CD4-positive, alpha-beta T cell treated with Interferon gamma for 1 hour (primary cell): ENCODE measurements at regions not wholly inside any gene's neighbourhood (a gene's known extent, or its start where the extent isn't known, plus 50 kb on each side); places are given as distances from the start of the nearest gene placed in this dataset.

Experiments used
- DNase-seq: peaks from one replicate; pipeline ENCODE4 v3.0.0-alpha.2; 2020

DNA sequence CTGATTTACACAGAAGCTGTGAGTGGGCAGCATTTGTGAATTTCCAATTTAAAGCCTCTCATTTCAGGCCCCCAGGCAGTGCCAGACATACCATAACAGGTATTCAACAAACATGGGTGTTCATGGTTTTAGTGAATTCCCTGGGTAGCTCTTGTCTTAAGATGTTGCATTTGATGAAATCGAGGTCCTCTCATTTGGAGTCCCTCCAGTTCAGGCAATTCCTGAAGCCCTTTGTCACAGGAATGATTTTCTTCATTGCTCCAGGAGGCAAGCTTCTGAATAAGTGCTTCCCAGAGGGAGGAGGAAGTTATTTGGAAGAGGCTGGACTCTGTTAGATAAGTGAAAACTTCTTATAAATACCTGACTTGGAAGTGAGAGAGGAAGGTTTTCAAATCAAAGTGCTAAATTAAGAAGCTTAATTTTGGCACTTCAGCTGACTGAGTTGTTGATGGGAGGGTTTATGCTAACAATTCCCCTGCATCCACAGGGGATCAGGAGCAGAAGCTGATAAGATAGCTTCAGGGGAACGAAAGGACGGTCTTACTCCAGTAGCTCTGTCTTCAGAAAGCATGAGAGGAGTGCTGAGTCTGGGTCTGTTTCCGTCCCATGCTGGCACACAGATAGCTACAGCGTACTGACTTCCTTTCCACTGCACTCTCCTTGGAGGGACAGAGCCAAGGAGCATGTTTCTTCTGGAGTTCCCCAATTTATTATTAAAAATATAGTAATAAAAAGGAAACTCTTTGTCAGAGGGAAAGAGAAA, 543.1 kb downstream of the GBA3 start:
- no peak for DNase-seq

DNA sequence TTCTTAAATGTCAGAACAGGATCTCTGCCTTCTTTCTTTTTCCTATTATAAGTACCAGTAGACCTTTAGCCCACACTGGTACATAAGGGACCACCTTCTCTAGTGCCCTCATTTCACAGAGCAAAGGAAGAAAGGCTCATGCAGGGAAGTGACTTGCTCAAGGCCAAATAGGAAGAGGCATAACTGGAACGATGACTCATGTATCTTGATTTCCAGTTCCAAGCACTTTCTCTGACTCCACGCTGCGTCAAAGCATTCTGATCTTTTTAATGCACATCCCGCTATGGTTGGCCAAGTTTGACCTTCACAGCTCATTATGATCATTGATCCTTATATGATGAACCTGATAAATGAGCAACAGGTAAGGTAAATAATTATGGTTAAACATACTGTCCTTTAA, 542.0 kb downstream of the GBA3 start:
- no peak for DNase-seq

DNA sequence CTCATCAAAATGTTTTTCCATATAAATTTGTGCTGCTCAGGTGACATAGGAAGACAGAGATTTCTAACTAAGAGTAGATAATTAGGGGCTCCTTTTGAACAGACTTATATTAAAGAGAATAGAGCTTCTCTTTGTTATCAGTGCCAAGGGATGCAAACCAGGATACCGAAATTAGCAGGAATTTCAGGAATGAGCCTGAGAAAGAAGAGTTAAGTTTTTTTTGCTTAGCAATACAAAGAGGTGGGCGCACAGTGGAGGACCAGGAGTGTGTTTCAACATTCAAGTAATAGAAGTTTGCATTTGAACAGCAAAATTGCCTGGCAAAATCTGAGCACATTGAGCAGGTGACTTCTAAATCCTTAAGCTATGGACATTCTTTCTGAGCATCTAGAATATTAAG, 541.3 kb downstream of the GBA3 start:
- DNase-seq: no peak

DNA sequence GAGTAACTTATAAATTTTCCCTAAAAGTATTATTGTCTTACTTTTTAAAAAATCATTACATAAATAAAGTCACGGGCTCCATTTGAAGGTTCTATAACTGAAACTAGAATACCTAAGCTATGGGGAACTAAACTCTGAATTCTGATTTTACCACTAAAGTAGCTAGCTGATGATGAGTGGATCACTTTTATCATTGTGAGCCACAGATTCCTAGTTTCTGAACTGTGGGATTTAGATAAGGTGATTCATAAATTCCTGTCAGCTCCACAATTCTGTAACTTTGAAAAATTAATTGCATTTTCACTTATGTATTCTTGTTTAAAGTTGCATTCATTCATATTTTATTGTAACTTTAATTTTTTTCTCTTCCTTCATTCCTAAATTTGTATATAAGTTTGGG, 540.9 kb downstream of the GBA3 start:
- no peak for DNase-seq

DNA sequence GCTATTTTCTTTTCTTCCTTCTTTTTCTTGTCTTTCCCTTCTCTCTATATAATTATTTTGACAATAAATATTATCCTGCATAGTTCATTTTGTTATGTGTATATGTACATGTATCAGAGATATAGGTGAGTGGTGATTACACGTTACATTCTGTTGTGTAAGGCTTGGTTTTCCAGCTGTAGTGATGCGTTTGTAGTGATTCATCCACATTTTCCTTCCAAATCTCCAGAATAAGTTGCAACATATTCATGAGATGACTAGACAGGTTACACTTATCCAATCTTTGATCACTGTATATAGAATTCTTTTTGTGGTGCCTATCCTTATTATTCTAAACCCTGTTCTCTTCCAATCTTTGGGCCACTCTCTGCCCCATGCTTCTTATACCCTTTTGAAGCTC, 540.2 kb downstream of the GBA3 start:
- DNase-seq: no peak

DNA sequence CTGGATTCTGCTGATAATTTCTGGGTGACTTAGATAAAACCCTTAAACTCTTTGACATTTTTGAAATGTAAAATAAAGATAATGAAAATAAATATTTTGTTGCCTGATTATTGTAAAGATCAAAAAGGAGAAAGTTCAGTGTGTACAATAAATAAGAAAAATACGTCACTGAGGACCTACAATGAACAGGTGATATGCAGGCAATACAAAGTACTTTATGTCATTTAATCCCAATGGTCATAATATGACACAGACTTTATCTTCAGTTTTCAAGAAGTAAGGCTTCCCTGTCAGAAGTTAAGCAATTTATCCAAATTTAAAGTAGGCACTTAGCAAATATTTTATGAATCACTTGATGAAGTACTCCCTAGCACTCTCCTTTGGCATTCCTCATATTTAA, 532.8 kb downstream of the GBA3 start:
- no peak for DNase-seq

DNA sequence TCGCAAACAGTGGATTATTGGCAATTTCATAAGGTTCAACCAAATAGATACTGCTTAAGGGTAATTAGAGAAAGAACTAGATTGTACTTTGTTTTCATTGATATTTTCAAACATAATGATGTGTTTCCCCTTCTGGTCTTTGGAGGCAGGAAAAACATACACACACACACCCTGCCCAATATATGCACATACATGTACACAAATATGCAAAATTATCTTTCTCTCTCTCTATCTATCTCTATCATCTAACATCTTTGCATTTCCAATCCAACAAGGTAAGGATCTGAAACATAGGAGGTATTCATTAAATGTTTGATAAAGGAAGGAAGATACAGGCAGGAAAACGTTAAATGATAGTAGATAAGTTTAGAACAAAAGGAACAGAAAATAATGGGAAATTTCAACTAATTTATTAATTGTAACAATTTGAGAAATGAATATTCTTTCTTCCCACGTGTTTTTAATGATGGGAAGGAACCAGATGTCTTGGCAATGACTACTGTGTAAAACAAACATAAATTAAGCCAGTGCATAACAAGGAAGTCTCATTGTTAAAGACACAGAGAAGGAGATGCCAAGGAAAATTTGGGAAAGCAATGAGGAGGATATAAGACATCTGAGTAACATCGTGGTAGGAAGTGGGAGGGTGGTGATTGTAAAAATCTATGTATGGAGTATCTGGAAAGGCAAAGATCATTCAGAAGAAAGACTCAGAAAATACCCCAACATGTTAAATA, 532.1 kb downstream of the GBA3 start:
- DNase-seq: no peak

GRCh38 chr4:23220911-23221310, 528.2 kb downstream of the GBA3 start:
- DNase-seq: no peak

GRCh38 chr4:23219779-23220408, 527.2 kb downstream of the GBA3 start:
- no peak for DNase-seq

GRCh38 chr4:23213198-23213597, 520.5 kb downstream of the GBA3 start:
- DNase-seq: no peak

DNA sequence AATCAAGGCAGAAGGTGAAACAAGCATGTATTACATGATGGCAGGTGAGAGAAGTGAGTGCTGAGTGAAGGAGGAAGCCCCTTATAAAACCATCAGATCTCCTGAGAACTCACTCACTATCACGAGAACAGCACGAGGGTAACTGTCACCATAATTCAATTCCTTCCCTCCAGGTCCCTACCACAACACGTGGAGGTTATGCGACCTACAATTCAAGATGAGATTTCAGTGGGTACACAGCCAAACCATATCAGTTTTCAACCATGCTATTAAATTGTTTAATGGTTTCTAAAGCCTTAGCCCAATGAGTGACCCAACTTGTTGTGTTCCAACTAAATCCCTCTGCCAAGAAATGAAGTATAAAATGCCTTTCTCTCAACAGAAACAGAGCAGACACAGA, 519.8 kb downstream of the GBA3 start:
- no peak for DNase-seq

GRCh38 chr4:23207059-23207458, 514.3 kb downstream of the GBA3 start:
- DNase-seq: no peak

GRCh38 chr4:23202712-23203247, 510.0 kb downstream of the GBA3 start:
- DNase-seq: no peak

DNA sequence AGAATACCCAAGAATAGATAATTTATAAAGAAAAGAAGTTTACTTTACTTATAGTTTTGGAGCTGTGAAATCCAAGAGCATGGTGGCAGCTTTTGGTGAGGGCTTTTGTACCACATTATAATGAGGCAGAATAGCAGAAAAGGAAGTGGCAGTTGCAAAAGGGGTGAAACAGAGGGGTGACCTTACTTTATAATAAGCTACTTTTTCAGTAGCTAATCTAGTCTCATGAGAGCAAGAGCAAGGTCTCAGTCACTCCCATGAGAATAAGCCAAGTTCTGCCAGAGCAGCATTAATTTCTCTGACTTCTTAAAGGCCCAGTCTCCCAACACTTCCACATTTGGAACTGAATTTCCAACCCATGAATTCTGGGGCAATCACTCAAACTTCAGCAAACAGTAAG, 502.0 kb downstream of the GBA3 start:
- no peak for DNase-seq

DNA sequence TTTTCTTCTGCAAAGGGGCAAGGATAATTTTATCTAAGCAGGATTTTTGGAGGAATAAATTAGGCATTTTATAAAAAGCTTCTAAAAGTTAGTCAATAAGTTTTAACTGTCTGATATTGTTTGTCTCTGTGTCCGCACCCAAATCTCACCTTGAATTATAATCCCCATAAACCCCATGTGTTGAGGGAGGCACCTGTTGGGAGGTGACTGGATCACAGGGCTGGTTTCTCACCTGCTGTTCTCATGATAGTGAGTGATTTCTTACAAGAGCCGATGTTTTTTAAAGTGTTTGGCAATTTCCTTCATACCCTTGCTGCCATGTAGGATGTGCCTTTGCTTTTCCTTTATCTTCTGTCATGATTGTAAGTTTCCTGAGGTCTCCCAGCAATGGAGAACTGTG, 481.4 kb downstream of the GBA3 start:
- no peak for DNase-seq

- no peak for DNase-seq
Observed at GRCh38 chr4:23171976-23172375, 479.2 kb downstream of the GBA3 start.

GRCh38 chr4:23169608-23170311, 477.0 kb downstream of the GBA3 start:
- no peak for DNase-seq

GRCh38 chr4:23166919-23167318, 474.2 kb downstream of the GBA3 start:
- no peak for DNase-seq

GRCh38 chr4:23166407-23166806, 473.7 kb downstream of the GBA3 start:
- no peak for DNase-seq

DNA sequence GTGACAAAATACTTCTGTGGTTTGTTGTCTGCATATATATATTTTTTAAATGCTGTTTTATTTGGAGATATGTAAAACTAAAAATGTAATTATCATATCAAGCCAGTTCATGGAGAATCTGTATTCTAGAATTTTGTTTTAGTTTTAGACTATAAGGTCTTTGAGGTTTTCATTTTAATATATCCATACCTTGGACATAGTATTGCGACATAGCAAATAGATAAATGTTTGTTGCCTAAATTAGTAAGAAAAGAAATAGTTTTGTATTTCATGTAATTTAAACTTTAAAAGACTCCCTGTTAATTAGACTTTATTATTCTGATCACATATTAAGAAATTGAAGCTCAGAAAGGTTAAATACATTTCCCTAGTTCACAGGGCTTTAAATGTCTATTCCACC, 472.9 kb downstream of the GBA3 start:
- DNase-seq: no peak

GRCh38 chr4:23163647-23164436, 471.1 kb downstream of the GBA3 start:
- no peak for DNase-seq

DNA sequence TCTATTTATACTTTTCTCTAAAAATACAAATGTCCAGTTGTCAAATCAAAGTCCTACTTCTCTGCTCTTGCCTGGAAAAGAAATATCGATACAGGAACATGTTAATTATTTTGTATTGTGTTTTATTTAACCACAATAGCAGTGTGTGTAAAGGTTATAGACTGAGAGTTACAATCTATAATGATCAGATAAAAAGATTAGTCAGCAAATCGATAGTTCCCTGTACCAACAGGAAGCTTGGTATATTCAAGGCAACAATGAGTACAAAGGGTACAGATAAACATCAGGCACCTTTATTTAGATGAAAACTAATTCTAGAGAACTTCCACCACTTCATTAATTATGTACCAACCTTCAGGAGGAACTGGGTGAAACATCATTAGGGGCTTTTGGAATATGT, 469.5 kb downstream of the GBA3 start:
- no peak for DNase-seq
